GM21717 (cell line): ENCODE measurements at regions not wholly inside any gene's neighbourhood (a gene's known extent, or its start where the extent isn't known, plus 50 kb on each side); places are given as distances from the start of the nearest gene placed in this dataset.

Experiments used
- ATAC-seq: cut with Tn5 transposase; IDR thresholded peaks from one replicate; pipeline ENCODE4 v1.9.1; 2021; ENCODE audit warnings: mild to moderate bottlenecking, moderate library complexity; ENCODE audit not compliant: unreplicated experiment

GRCh38 chr4:18248611-18249010 is 227.1 kb upstream of the LCORL start:
- no peak for ATAC-seq

DNA sequence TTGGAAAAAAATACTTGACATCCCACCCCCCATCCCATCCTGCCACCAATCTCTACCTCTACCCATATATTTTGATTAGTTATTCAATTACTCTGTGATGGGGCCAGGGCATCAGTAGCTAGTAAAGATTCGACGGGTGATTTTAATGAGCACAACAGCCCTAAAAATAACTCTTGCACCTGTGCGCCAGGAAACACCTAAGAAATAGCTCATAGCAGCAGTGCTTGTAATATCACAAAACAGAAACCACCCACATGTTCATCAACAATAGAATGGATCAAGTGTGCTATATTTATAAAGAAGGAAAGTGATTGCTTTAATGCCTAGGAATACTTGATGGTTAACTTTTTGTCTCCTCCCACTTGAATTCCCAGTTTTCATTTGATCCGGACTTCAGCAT is 225.6 kb upstream of the LCORL start:
- ATAC-seq: no peak

DNA sequence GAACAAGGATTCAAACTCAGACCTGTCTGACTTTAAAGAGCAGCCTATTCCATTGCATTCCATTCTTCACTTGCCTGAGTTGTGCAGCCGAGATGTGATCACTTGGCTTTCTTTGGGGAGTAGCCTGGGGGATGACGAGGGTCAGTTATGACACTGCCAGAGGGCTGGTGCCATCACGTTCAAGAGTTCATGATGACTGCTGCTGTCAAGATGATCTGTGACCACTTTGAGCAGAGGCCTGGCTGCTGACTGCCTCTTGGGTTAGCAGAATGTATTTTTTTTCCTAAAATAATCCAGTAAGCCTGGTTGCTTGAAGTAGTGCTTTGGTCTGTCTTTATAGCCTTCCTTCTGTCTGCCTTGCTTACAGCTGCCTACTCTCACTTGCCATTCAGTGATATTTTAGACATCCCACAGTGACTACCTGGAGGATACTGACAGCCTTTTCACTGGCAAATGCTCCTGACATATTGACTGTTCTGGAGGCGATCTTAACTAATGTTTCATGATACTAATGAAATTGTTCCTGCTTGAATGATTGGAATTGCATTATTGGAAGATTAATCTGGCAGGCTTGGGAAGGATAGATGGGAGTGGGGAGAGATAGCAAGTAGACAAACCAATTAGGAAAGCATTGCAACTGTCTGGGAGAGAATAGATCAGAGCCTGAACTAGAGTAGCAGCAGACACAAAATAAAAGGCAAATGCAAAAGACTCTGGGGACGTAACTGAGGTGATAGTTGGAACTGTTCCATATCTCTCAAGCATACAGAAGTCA is 221.6 kb upstream of the LCORL start:
- ATAC-seq: no peak

GRCh38 chr4:18241727-18242126 is 220.2 kb upstream of the LCORL start:
- ATAC-seq: no peak

- ATAC-seq: peak; percentile 50
These were observed 212.6 kb upstream of the LCORL start for GRCh38 chr4:18234108-18234507.

GRCh38 chr4:18231726-18232125 is 210.2 kb upstream of the LCORL start:
- no peak for ATAC-seq

- no peak for ATAC-seq
These were observed 206.3 kb upstream of the LCORL start for GRCh38 chr4:18227880-18228279.

DNA sequence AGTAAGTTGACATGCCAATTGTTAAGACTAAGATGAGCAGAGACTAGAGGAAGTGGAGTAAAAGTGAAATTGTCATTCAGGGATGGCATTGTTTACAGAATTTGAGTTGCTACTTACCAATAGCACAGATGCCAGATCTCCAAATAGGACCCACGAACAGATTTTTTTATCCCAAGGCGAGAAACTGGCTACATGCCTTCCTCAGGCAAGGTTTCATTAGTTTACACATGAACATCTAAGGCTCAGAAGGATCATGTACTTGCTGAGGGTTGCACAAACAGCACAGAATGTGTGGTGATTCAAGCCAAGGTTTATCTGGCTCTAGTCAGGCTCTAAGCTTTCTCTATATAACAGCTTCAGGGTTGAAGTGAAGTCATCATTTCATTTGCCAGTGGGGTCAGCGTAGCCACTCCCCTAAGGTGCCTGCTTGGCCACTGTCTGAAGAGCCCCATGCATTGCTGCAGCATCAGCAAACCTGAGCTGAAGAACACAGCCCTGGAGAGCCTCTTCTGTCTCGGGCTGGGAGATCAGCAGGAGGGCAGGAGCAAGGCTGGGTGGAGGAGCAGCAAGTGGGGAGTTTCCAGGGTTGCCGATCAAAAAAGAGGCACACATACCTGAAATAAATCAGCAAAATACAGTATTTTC is 193.0 kb upstream of the LCORL start:
- no peak for ATAC-seq

DNA sequence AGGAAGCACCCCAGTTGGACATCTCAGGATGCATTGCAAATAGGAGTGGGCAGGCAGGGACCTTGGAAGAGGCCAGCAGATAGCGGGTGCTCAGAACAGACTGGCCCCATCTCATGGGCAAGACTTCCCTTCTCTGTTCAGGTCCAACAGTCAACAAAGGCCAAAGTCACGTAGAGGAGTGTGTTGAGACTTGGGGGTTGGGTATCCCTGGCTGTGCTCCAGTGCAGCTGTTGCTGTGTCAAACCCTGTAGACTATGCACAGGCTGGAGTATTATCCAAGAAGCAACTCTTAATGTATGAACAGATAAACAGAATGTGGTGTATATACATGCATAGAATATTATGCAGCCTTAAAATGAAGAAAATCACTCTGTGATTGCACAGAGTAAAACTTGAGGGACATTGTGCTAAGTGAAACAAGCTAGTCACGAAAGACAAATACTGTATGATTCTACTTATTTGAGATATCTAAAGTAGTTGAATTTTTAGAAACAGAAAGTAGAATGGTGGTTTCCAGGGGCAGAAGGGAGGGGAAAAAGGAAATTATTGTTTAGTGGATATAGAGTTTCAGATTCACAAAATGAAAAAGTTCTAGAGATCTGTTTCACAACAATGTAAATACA is 192.1 kb upstream of the LCORL start:
- peak; percentile 67 for ATAC-seq

- no peak for ATAC-seq
These were observed 187.9 kb upstream of the LCORL start for GRCh38 chr4:18209448-18209847.

GRCh38 chr4:18203966-18204365 is 182.4 kb upstream of the LCORL start:
- ATAC-seq: no peak

GRCh38 chr4:18202486-18202885 is 180.9 kb upstream of the LCORL start:
- no peak for ATAC-seq

GRCh38 chr4:18201885-18202284 is 180.3 kb upstream of the LCORL start:
- ATAC-seq: no peak

DNA sequence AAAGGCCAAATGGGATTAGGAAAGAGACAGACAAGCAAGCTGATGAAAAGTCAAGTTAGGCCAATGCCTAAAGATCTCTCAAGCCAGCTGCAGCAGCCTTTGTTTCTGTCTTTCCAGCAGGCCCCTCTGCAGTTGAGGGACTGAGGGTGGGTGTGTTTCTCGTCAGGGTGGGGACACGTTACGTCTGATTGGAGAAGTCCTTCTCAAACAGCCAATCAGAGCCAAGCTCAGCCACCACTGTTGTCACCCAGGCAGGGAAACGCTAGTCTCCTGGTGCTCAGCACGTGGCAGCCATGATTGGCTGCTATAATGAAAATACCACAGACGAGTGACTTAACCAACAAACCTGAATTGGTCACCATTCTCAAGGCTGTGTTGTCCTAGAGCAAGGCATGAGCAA is 177.1 kb upstream of the LCORL start:
- ATAC-seq: no peak

- ATAC-seq: no peak
These were observed 175.9 kb upstream of the LCORL start for GRCh38 chr4:18197467-18197866.

- ATAC-seq: no peak
These were observed 172.7 kb upstream of the LCORL start for GRCh38 chr4:18194278-18194677.

DNA sequence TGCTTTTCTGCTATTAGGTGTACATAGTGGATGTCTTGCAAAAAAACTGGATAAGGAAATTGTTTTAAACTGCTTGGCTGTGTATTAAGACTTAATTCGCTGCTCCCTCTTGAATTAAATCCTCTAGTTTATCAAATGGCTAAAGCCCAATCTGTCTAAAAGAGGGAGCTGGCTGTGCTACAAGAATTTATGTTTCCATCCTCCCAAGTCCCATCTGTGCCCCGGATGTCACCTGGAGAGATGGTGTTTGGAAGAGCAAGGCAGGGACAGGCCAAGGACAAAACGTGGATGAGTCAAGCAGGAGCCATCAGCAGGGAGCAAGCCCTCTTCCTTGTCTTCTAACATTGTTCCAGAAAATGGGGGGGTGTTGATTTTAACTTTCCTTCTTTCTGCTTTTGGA is 171.3 kb upstream of the LCORL start:
- ATAC-seq: no peak

- ATAC-seq: no peak
These were observed 163.9 kb upstream of the LCORL start for GRCh38 chr4:18185491-18185890.

GRCh38 chr4:18180892-18181291 is 159.3 kb upstream of the LCORL start:
- no peak for ATAC-seq

DNA sequence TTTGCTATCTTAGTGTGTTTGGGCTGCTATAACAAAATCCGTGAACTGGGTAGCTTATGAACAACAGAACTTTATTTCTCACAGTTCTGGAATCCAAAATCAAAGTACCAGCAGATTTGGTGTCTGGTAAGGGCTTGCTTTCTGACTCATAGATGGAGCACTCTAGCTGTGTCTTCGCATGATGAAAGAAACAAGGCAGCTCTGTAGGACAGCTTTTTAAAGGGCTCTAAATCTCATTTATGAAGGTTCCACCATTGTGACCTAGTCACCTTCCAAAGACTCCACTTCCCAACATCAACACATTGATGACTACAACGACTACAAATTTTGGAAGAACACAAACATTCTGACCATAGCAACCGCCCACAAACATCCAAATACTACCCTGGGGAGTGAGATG is 158.6 kb upstream of the LCORL start:
- no peak for ATAC-seq

- no peak for ATAC-seq
These were observed 150.3 kb upstream of the LCORL start for GRCh38 chr4:18171896-18172295.

DNA sequence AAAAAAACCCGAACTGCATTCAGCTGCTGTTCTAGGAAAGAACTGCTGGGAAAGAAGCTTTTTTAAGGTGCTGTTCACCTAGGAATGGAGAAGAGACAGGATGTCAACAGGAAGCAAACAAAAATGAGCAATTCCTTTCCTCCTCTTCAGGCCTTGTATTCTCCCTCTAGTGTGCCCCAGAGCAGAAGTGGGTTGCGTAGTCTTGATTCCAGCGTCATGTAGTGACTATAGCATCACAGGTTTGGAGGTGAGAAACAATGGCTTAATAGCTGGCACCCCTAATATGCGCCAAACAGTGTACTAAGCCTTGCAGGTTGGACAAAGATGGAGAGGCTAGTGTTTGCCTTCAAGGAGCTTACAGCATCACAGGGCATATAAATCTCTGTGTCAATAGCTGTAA is 146.3 kb upstream of the LCORL start:
- ATAC-seq: no peak
